ENCODE measurements at regions not wholly inside any gene's neighbourhood (a gene's known extent, or its start where the extent isn't known, plus 50 kb on each side); places are given as distances from the start of the nearest gene placed in this dataset.

- Histone ChIP-seq H3K4me3 (ENCODE audit: low read length) (no peak overlapping the region), H3K4me1 (ENCODE audit: low read length) (no peaks in the 10 kb centered on the region), H4K20me1 (ENCODE audit: insufficient read depth, low read length) (no peaks in the 10 kb centered on the region), H3K27ac (ENCODE audit: low read length) (no peak overlapping the region), H3K9ac (ENCODE audit: low read length) (no peak overlapping the region), H3K27me3 (replicated peaks; ENCODE audit: insufficient read depth, low read length) (no peaks in the 10 kb centered on the region), H3K79me2 (ENCODE audit: low read length) (no peaks in the 10 kb centered on the region), H3K36me3 (replicated peaks; ENCODE audit: insufficient read depth, low read length) (no peaks in the 10 kb centered on the region), H3K9me3 (replicated peaks; ENCODE audit: insufficient read depth, low read length) (no peaks in the 10 kb centered on the region), H3K9me2 (replicated peaks; ENCODE audit: insufficient read depth, low read length) (no peaks in the 10 kb centered on the region), H3K4me2 (ENCODE audit: low read depth, low read length) (no peak overlapping the region), H3F3A (ENCODE audit: insufficient read depth, low read length) (no peaks in the 10 kb centered on the region), H2AFZ (ENCODE audit: low read length) (no peak overlapping the region)
- DNase-seq = no peak
- TF ChIP-seq EZH2 (optimal IDR thresholded peaks at IDR 0.05; ENCODE audit: low read depth, low read length) (no peak), EZH2phosphoT487 (IDR thresholded peaks at IDR 0.05; ENCODE audit: low read length) (no peak)
- TF ChIP-seq, protein P1, sequence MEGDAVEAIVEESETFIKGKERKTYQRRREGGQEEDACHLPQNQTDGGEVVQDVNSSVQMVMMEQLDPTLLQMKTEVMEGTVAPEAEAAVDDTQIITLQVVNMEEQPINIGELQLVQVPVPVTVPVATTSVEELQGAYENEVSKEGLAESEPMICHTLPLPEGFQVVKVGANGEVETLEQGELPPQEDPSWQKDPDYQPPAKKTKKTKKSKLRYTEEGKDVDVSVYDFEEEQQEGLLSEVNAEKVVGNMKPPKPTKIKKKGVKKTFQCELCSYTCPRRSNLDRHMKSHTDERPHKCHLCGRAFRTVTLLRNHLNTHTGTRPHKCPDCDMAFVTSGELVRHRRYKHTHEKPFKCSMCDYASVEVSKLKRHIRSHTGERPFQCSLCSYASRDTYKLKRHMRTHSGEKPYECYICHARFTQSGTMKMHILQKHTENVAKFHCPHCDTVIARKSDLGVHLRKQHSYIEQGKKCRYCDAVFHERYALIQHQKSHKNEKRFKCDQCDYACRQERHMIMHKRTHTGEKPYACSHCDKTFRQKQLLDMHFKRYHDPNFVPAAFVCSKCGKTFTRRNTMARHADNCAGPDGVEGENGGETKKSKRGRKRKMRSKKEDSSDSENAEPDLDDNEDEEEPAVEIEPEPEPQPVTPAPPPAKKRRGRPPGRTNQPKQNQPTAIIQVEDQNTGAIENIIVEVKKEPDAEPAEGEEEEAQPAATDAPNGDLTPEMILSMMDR (IDR thresholded peaks at IDR 0.05; ENCODE audit: low read length) = no peak
Measured at GRCh38 chr7:33781796-33782195, 123.5 kb upstream of the BMPER start.

DNA sequence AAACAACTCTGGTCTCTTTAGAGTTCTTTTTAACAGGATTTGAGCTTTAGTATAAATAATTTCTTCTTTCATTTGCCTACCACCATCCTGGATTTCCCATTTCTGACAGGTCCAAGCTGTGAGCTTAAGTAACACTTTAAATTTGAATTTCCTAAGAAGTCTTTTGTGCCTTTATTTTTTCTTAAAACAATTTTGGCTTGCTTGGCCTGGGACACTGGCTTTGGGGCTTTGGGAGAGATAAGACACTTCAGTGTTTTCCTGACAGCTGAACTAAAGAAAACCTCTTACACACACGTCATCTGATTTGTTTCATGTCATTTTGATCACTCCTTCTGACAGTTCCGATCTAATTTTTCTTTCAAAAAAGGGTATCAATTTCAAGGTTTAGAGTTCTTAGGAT lies 121.3 kb upstream of the BMPER start:
- H4K20me1 ChIP-seq (ENCODE audit: insufficient read depth, low read length) = no peaks in the 10 kb centered on the region
- no peaks in the 10 kb centered on the region for H3K27me3 ChIP-seq (replicated peaks; ENCODE audit: insufficient read depth, low read length)
- no peak overlapping the region for H3K27ac ChIP-seq (ENCODE audit: low read length)
- no peaks in the 10 kb centered on the region for H3K9me2 ChIP-seq (replicated peaks; ENCODE audit: insufficient read depth, low read length)
- H3K4me1 ChIP-seq (ENCODE audit: low read length) = no peaks in the 10 kb centered on the region
- DNase-seq = no peak
- no peak for TF ChIP-seq EZH2 (optimal IDR thresholded peaks at IDR 0.05; ENCODE audit: low read depth, low read length)
- TF ChIP-seq, protein P1 (IDR thresholded peaks at IDR 0.05; ENCODE audit: low read length) = no peak
- TF ChIP-seq EZH2phosphoT487 (IDR thresholded peaks at IDR 0.05; ENCODE audit: low read length) = no peak
- no peak overlapping the region for H3K4me2 ChIP-seq (ENCODE audit: low read depth, low read length)
- no peaks in the 10 kb centered on the region for H3K9me3 ChIP-seq (replicated peaks; ENCODE audit: insufficient read depth, low read length)
- H2AFZ ChIP-seq (ENCODE audit: low read length) = no peak overlapping the region
- H3K9ac ChIP-seq (ENCODE audit: low read length) = no peak overlapping the region
- no peaks in the 10 kb centered on the region for H3K79me2 ChIP-seq (ENCODE audit: low read length)
- no peaks in the 10 kb centered on the region for H3F3A ChIP-seq (ENCODE audit: insufficient read depth, low read length)
- H3K36me3 ChIP-seq (replicated peaks; ENCODE audit: insufficient read depth, low read length) = no peaks in the 10 kb centered on the region
- no peak overlapping the region for H3K4me3 ChIP-seq (ENCODE audit: low read length)

GRCh38 chr7:33788531-33788930 lies 116.8 kb upstream of the BMPER start:
- TF ChIP-seq, protein P1 (IDR thresholded peaks at IDR 0.05; ENCODE audit: low read length) = no peak
- no peak for TF ChIP-seq EZH2 (optimal IDR thresholded peaks at IDR 0.05; ENCODE audit: low read depth, low read length)
- TF ChIP-seq EZH2phosphoT487 (IDR thresholded peaks at IDR 0.05; ENCODE audit: low read length) = no peak
- no peaks in the 10 kb centered on the region for H4K20me1 ChIP-seq (ENCODE audit: insufficient read depth, low read length)
- H3K36me3 ChIP-seq (replicated peaks; ENCODE audit: insufficient read depth, low read length) = no peaks in the 10 kb centered on the region

More at GRCh38 chr7:33788531-33788930, 116.8 kb upstream of the BMPER start:
- Histone ChIP-seq H3K9me3 (replicated peaks; ENCODE audit: insufficient read depth, low read length) (no peaks in the 10 kb centered on the region), H3K4me1 (ENCODE audit: low read length) (no peaks in the 10 kb centered on the region), H3K27ac (ENCODE audit: low read length) (no peak overlapping the region), H3F3A (ENCODE audit: insufficient read depth, low read length) (no peaks in the 10 kb centered on the region), H3K4me3 (ENCODE audit: low read length) (no peak overlapping the region), H3K27me3 (replicated peaks; ENCODE audit: insufficient read depth, low read length) (no peaks in the 10 kb centered on the region), H2AFZ (ENCODE audit: low read length) (no peak overlapping the region), H3K79me2 (ENCODE audit: low read length) (no peaks in the 10 kb centered on the region), H3K9me2 (replicated peaks; ENCODE audit: insufficient read depth, low read length) (no peaks in the 10 kb centered on the region), H3K9ac (ENCODE audit: low read length) (no peak overlapping the region), H3K4me2 (ENCODE audit: low read depth, low read length) (no peak overlapping the region)
- no peak for DNase-seq

Data from MM.1S (cell line).